GM23248 (cell line): ENCODE measurements at regions not wholly inside any gene's neighbourhood (a gene's known extent, or its start where the extent isn't known, plus 50 kb on each side); places are given as distances from the start of the nearest gene placed in this dataset.
"Not testable (repeated sequence)": the region's sequence is repeated elsewhere in the genome, so short reads cannot be mapped to it uniquely, and the experiment has no call there.

ENCODE experiments used
- EZH2 ChIP-seq: fragments of 200-600 bp; sonication (generic); IDR thresholded peaks from 2 replicates; pipeline ENCODE4 v1.6.1; 2018; ENCODE audit warnings: antibody characterized with exemption, mild to moderate bottlenecking; ENCODE audit not compliant: insufficient read depth, poor library complexity, severe bottlenecking
- EZH2phosphoT487 ChIP-seq: fragments of 200-600 bp; sonication (generic); IDR thresholded peaks from 2 replicates; pipeline ENCODE4 v1.6.1; 2018; ENCODE audit warnings: antibody characterized with exemption, moderate library complexity, mild to moderate bottlenecking, low read depth; ENCODE audit not compliant: insufficient read depth

- TF ChIP-seq EZH2phosphoT487, EZH2: not testable (repeated sequence)
Observed at GRCh38 chr12:131645557-131645956, 65.3 kb upstream of the SFSWAP start.
